ENCODE measurements at regions not wholly inside any gene's neighbourhood (a gene's known extent, or its start where the extent isn't known, plus 50 kb on each side); places are given as distances from the start of the nearest gene placed in this dataset.

GRCh38 chr20:60905919-60906318, 346.1 kb upstream of the CDH4 start:
- 31% methylated on average over 2 of the region's 2 CpGs for WGBS (ENCODE audit: low lambda C conversion rate)
- Histone ChIP-seq H3K9ac (no peak overlapping the region), H3K9me2 (no peaks in the 10 kb centered on the region), H3K4me1 (ENCODE audit: control insufficient read depth in 1 of 2, insufficient read depth in 2 of 2, low read depth in 1 of 2, low read length in 1 of 2) (no peaks in the 10 kb centered on the region), H3K36me3 (replicated peaks in 1 of 2; ENCODE audit: control insufficient read depth in 1 of 2, insufficient read depth in 2 of 2, low read length in 1 of 2) (no peaks in the 10 kb centered on the region), H3K9me3 (no peaks in the 10 kb centered on the region), H3K4me2 (no peak overlapping the region), H3F3A (replicated peaks; ENCODE audit: insufficient read depth) (no peaks in the 10 kb centered on the region), H3K27ac (ENCODE audit: low read depth in 2 of 2, low read length in 1 of 2) (no peak overlapping the region), H2AFZ (ENCODE audit: low read depth) (no peak overlapping the region), H3K79me2 (ENCODE audit: insufficient read depth) (no peaks in the 10 kb centered on the region), H3K4me3 (ENCODE audit: low read depth in 2 of 2, low read length in 1 of 2) (no peak overlapping the region), H3K27me3 (ENCODE audit: insufficient read depth) (no peaks in the 10 kb centered on the region), H4K20me1 (ENCODE audit: insufficient read depth) (no peaks in the 10 kb centered on the region)
- DNase-seq, result no peak
- ChIA-PET POLR2A (no interaction called here), CTCF (no interaction called here)
- TF ChIP-seq RCOR1 (IDR thresholded peaks at IDR 0.05; ENCODE audit: low read length) (no peak), PBX3 (IDR thresholded peaks at IDR 0.05) (no peak), SIN3A (IDR thresholded peaks at IDR 0.05; ENCODE audit: borderline replicate concordance, low read depth, low read length) (no peak), ELF1 (IDR thresholded peaks at IDR 0.05) (no peak), JUND (IDR thresholded peaks at IDR 0.05) (no peak), NRF1 (IDR thresholded peaks at IDR 0.05; ENCODE audit: low read depth, low read length) (no peak), RFX5 (IDR thresholded peaks at IDR 0.05; ENCODE audit: low read length) (no peak)

GRCh38 chr20:60906555-60906954, 345.5 kb upstream of the CDH4 start:
- TF ChIP-seq POLR2AphosphoS5 (IDR thresholded peaks at IDR 0.05; ENCODE audit: low read depth, low read length) (no peak), EZH2phosphoT487 (IDR thresholded peaks at IDR 0.05; ENCODE audit: borderline replicate concordance, low read depth) (no peak), IRF3 (IDR thresholded peaks at IDR 0.05; ENCODE audit: low read depth, low read length) (no peak)
- DNase-seq, result no peak
- H3K4me2 ChIP-seq, result no peak overlapping the region
- ChIA-PET CTCF (no interaction called here), POLR2A (no interaction called here)
- H3K4me1 ChIP-seq (ENCODE audit: control insufficient read depth in 1 of 2, insufficient read depth in 2 of 2, low read depth in 1 of 2, low read length in 1 of 2), result no peaks in the 10 kb centered on the region
- no peaks in the 10 kb centered on the region for H3F3A ChIP-seq (replicated peaks; ENCODE audit: insufficient read depth)
- H3K9me2 ChIP-seq, result no peaks in the 10 kb centered on the region
- no peaks in the 10 kb centered on the region for H3K36me3 ChIP-seq (replicated peaks in 1 of 2; ENCODE audit: control insufficient read depth in 1 of 2, insufficient read depth in 2 of 2, low read length in 1 of 2)
- no peak overlapping the region for H3K9ac ChIP-seq
- 28% methylated on average over 4 of the region's 4 CpGs for WGBS (ENCODE audit: low lambda C conversion rate)
- no peaks in the 10 kb centered on the region for H3K27me3 ChIP-seq (ENCODE audit: insufficient read depth)
- H3K27ac ChIP-seq (ENCODE audit: low read depth in 2 of 2, low read length in 1 of 2), result no peak overlapping the region
- no peaks in the 10 kb centered on the region for H3K9me3 ChIP-seq
- H4K20me1 ChIP-seq (ENCODE audit: insufficient read depth), result no peaks in the 10 kb centered on the region
- H3K4me3 ChIP-seq (ENCODE audit: low read depth in 2 of 2, low read length in 1 of 2), result no peak overlapping the region
- no peak overlapping the region for H2AFZ ChIP-seq (ENCODE audit: low read depth)
- no peaks in the 10 kb centered on the region for H3K79me2 ChIP-seq (ENCODE audit: insufficient read depth)

GRCh38 chr20:60913298-60913697, 338.8 kb upstream of the CDH4 start:
- Histone ChIP-seq H3K4me3 (ENCODE audit: low read depth in 2 of 2, low read length in 1 of 2) (no peak overlapping the region), H3K27ac (ENCODE audit: low read depth in 2 of 2, low read length in 1 of 2) (no peak overlapping the region), H3K9me3 (peaks cover 10% of the 10 kb centered on the region), H3K36me3 (replicated peaks in 1 of 2; ENCODE audit: control insufficient read depth in 1 of 2, insufficient read depth in 2 of 2, low read length in 1 of 2) (no peaks in the 10 kb centered on the region), H4K20me1 (ENCODE audit: insufficient read depth) (no peaks in the 10 kb centered on the region), H3K4me2 (no peak overlapping the region), H3K27me3 (ENCODE audit: insufficient read depth) (no peaks in the 10 kb centered on the region), H2AFZ (ENCODE audit: low read depth) (no peak overlapping the region), H3K9ac (no peak overlapping the region), H3K79me2 (ENCODE audit: insufficient read depth) (no peaks in the 10 kb centered on the region; the same call in 1 of the 2 replicates), H3K4me1 (ENCODE audit: control insufficient read depth in 1 of 2, insufficient read depth in 2 of 2, low read depth in 1 of 2, low read length in 1 of 2) (no peaks in the 10 kb centered on the region), H3F3A (replicated peaks; ENCODE audit: insufficient read depth) (no peaks in the 10 kb centered on the region), H3K9me2 (no peaks in the 10 kb centered on the region)
- no peak for DNase-seq
- ChIA-PET POLR2A (no interaction called here), CTCF (no interaction called here)
- TF ChIP-seq POLR2AphosphoS5 (IDR thresholded peaks at IDR 0.05; ENCODE audit: low read depth, low read length) (no peak), SIN3A (IDR thresholded peaks at IDR 0.05; ENCODE audit: borderline replicate concordance, low read depth, low read length) (no peak), YY1 (IDR thresholded peaks at IDR 0.05; ENCODE audit: low read depth) (no peak), ZBTB33 (IDR thresholded peaks at IDR 0.05; ENCODE audit: borderline replicate concordance, low read depth) (no peak)
- 6% methylated on average over 4 of the region's 4 CpGs for WGBS (ENCODE audit: low lambda C conversion rate)

Data from SK-N-SH (cell line).